Heart left ventricle (tissue), 16 donors: ENCODE measurements at regions not wholly inside any gene's neighbourhood (a gene's known extent, or its start where the extent isn't known, plus 50 kb on each side); places are given as distances from the start of the nearest gene placed in this dataset.
"Not testable (repeated sequence)": the region's sequence is repeated elsewhere in the genome, so short reads cannot be mapped to it uniquely, and the experiment has no call there.

ENCODE experiments used
- ATAC-seq, 4 donors: fragments of 200-7000 bp; cut with Tn5 transposase; one replicate each; pipeline ENCODE4 v1.9.1; 2020 to 2022; ENCODE audit warnings: moderate library complexity in 4 of 4, mild to moderate bottlenecking in 3 of 4, moderate number of reproducible peaks in 1 of 4
- DNase-seq, 5 donors: peaks; one replicate each; pipeline ENCODE4 v3.0.0-alpha.2; 2020
- H3K27ac ChIP-seq, 12 donors: fragments of 200-600 bp; sonication (generic) in 4 of 12; one replicate each; pipeline versions ENCODE4 v1.5.0 to v1.8.0; 2016 to 2022; ENCODE audit warnings: mild to moderate bottlenecking in 2 of 12
- H3K27me3 ChIP-seq, 9 donors: fragments of 200-600 bp; sonication (generic) in 2 of 9; one replicate each; pipeline versions ENCODE4 v1.5.1 to v1.8.0; 2016 to 2022; ENCODE audit warnings: mild to moderate bottlenecking in 3 of 9
- H3K36me3 ChIP-seq, 9 donors: fragments of 200-600 bp; sonication (generic) in 2 of 9; one replicate each; pipeline versions ENCODE4 v1.5.0 to v1.8.0; 2018 to 2022; ENCODE audit warnings: mild to moderate bottlenecking in 2 of 9
- H3K4me1 ChIP-seq, 12 donors: fragments of 200-600 bp; sonication (generic) in 4 of 12; one replicate each; pipeline versions ENCODE4 v1.5.0 to v1.8.0; 2016 to 2022; ENCODE audit warnings: mild to moderate bottlenecking in 3 of 12
- H3K4me3 ChIP-seq, 12 donors: fragments of 200-600 bp; sonication (generic) in 4 of 12; one replicate each; pipeline versions ENCODE4 v1.5.0 to v1.8.0; 2017 to 2022; ENCODE audit warnings: mild to moderate bottlenecking in 9 of 12, moderate library complexity in 4 of 12
- H3K9me3 ChIP-seq, 12 donors: fragments of 200-600 bp; sonication (generic) in 4 of 12; one replicate each; pipeline versions ENCODE4 v1.5.0 to v1.8.0; 2016 to 2022; ENCODE audit warnings: mild to moderate bottlenecking in 1 of 12
- WGBS, 4 donors: extraction: QIAGEN DNeasy Blood & Tissue Kit in 2 of 4; methylation state at CpG; one replicate each; pipeline versions ENCODE4 v1.1.5 to v1.1.7; 2013 to 2018; 5-methylcytosine and 5-hydroxymethylcytosine counted together
- intact Hi-C, 10 donors: fragments of 100-400 bp; cut with DNase I; formaldehyde crosslinking; loops; one replicate each; pipeline versions ENCODE4 v1.11.1 to v1.14.2; 2022
- TF ChIP-seq, protein P1 (sequence below), 12 donors: fragments of 200-600 bp; sonication (generic) in 4 of 12; IDR thresholded peaks; one replicate each; pipeline versions ENCODE4 v1.5.0 to v1.8.0; 2018 to 2022; ENCODE audit warnings: antibody characterized with exemption in 12 of 12, mild to moderate bottlenecking in 5 of 12
- donor health status: ischemic (EF 13 %, LVEDD 7.1; RV severe dilation, severe dysfunction).
- donor health status: healthy with polysubstance abuse.
- donor health status: DM: no; HTN: yes; CAD: no.
- donor health status: DM: no; HTN: no; CAD: no.
- donor health status: ischemic (EF 25% LVEDD 6.9; RV normal size, moderate dysfunction).
- donor health status: ischemic (EF 25% LVEDD 5.7; RV mildly dilated, moderate dysfunction).
- donor health status: healthy.
- donor health status: DM: yes; HTN: yes; CAD: no.
- donor health status: ischemic (EF 35%, LVEDD 5.7; RV mildly dilated, moderate dysfunction).
- donor health status: nonischemic (EF 11% LVEDD 7.7; RV severe dilation, severe dysfunction).
- donor health status: DM: yes; HTN: yes; CAD: no.
- donor health status: PGD.
- donor health status: ischemic (EF 29% LVEDD 5.4; RV normal size, mild dysfunction).
- donor health status: nonischemic (EF 23%, LVEDD 6.1; RV moderate dilation, normal function).

DNA sequence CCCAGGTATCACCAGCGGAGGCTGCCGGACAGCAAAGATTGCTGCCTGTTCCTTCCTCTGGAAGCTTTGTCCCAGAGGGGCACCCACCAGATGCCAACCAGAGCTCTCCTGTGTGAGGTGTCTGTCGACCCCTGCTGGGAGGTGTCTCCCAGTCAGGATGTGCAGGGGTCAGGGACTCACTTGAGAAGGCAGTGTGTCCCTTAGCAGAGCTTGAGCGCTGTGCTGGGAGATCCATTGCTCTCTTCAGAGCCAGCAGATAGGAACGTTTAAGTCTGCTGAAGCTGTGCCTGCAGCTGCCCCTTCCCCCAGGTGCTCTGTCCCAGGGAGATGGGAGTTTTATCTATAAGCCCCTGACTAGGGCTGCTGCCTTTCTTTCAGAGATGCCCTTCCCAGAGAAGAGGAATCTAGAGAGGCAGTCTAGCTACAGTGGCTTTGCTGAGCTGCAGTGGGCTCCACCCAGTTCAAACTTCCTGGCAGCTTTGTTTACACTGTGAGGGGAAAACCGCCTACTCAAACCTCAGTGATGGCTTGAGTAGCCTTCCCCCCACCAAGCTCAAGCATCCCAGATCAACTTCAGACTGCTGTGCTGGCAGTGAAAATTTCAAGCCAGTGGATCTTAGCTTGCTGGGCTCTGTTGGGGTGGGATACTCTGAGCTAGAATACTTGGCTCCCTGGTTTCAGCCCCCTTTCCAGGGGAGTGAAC, 253.7 kb downstream of the SPATA31A6 start:
- H3K4me1 ChIP-seq, H3K27ac ChIP-seq, ATAC-seq, DNase-seq, H3K9me3 ChIP-seq, H3K36me3 ChIP-seq, H3K4me3 ChIP-seq, H3K27me3 ChIP-seq, intact Hi-C loops: not testable (repeated sequence)
- WGBS, 4 donors: 30 to 100% (median 72%) methylated on average over 2 to 3 of the region's 6 CpGs

GRCh38 chr9:42442680-42443079, 259.2 kb downstream of the SPATA31A6 start:
- H3K36me3 ChIP-seq, DNase-seq, H3K4me3 ChIP-seq, H3K27ac ChIP-seq, ATAC-seq, H3K9me3 ChIP-seq, H3K27me3 ChIP-seq, H3K4me1 ChIP-seq, intact Hi-C loops: not testable (repeated sequence)

GRCh38 chr9:42443414-42443813, 260.0 kb downstream of the SPATA31A6 start:
- intact Hi-C loops, ATAC-seq: not testable (repeated sequence)
- WGBS, 4 donors: 29 to 65% (median 61%) methylated on average over 2 of the region's 2 CpGs

DNA sequence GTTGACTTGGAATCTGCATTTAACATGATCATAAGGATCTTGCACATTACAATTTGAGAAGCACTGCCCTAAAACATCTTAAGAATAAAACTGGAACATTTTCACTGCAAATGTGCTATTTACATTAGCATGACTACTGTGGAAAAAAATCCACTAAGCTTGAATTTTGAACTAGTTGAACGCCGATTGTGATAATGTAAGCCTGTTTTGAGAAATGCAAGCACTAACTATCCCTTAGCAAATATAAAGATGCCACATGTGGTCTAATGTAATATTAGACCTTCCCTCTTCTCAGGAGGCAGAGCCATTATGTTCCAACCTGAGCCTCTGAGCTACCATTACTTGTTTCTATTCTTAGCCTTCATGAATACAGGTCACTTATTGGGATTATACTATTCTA, 278.0 kb downstream of the SPATA31A6 start:
- H3K4me1 ChIP-seq, intact Hi-C loops, H3K36me3 ChIP-seq, H3K27ac ChIP-seq, DNase-seq, H3K4me3 ChIP-seq, H3K27me3 ChIP-seq, ATAC-seq, H3K9me3 ChIP-seq: not testable (repeated sequence)
- 84 to 98% (median 90%) methylated on average over 2 of the region's 2 CpGs for WGBS, 4 donors

More at GRCh38 chr9:42443414-42443813, 260.0 kb downstream of the SPATA31A6 start:
- not testable (repeated sequence) for H3K9me3 ChIP-seq, DNase-seq, H3K4me3 ChIP-seq, H3K27ac ChIP-seq, H3K4me1 ChIP-seq, H3K36me3 ChIP-seq, H3K27me3 ChIP-seq

GRCh38 chr9:42461863-42462262, 278.4 kb downstream of the SPATA31A6 start:
- H3K4me3 ChIP-seq, H3K36me3 ChIP-seq, H3K4me1 ChIP-seq, intact Hi-C loops, ATAC-seq, H3K27me3 ChIP-seq, H3K27ac ChIP-seq, DNase-seq, H3K9me3 ChIP-seq: not testable (repeated sequence)
- WGBS, 4 donors: 50 to 65% (median 63%) methylated on average over 1 of the region's 1 CpG

DNA sequence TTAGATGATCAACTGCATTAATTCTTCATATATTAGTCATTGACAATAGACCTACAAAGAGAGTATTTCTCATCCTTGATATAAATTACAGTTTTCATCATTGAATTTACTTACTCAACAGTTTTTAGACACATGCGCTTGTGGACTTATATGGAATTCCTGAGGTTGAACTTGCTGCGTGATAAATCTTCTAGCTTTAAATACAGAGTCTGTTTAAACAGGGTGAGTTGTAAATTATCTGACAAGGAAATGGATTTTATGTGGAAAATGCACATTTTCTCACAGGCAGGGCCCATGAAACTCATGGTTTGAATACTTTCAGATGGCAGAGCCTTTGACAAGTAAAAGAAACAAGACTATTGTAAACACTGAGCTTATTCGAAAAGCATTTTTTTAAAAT, 280.5 kb downstream of the SPATA31A6 start:
- WGBS, 4 donors: 75 to 88% (median 87%) methylated on average over 3 of the region's 3 CpGs
- ATAC-seq, H3K27ac ChIP-seq, H3K36me3 ChIP-seq, H3K9me3 ChIP-seq, H3K4me1 ChIP-seq, intact Hi-C loops, H3K27me3 ChIP-seq, DNase-seq, H3K4me3 ChIP-seq: not testable (repeated sequence)

DNA sequence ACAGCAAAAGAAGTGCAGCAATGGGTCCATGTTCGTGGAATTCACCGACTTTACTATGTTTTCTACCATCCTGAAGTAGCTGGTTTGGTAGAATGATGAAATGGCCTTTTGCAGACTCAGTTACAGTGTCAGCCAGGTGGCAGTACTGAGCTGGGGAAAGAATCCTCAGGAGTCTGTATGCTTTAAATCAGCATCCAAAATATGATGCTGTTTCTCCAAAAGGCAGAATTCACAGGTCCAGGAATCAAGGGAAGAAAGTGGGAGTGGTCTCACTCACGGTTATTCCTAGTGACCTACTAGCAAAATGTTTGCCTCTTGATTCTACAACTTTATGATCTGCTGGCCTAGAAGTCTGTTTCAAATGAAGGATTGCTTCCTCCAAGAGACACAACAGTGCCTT, 287.1 kb downstream of the SPATA31A6 start:
- H3K4me1 ChIP-seq, H3K27me3 ChIP-seq, H3K4me3 ChIP-seq, DNase-seq, ATAC-seq, H3K27ac ChIP-seq, intact Hi-C loops, H3K9me3 ChIP-seq, H3K36me3 ChIP-seq: not testable (repeated sequence)
- 29 to 47% (median 37%) methylated on average over 3 of the region's 3 CpGs for WGBS, 4 donors
- TF ChIP-seq, protein P1, sequence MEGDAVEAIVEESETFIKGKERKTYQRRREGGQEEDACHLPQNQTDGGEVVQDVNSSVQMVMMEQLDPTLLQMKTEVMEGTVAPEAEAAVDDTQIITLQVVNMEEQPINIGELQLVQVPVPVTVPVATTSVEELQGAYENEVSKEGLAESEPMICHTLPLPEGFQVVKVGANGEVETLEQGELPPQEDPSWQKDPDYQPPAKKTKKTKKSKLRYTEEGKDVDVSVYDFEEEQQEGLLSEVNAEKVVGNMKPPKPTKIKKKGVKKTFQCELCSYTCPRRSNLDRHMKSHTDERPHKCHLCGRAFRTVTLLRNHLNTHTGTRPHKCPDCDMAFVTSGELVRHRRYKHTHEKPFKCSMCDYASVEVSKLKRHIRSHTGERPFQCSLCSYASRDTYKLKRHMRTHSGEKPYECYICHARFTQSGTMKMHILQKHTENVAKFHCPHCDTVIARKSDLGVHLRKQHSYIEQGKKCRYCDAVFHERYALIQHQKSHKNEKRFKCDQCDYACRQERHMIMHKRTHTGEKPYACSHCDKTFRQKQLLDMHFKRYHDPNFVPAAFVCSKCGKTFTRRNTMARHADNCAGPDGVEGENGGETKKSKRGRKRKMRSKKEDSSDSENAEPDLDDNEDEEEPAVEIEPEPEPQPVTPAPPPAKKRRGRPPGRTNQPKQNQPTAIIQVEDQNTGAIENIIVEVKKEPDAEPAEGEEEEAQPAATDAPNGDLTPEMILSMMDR (IDR thresholded peaks at IDR 0.05): peak in 11 of 12 donors; percentile 8 to 61 (median 44)

- intact Hi-C loops, H3K4me3 ChIP-seq, H3K36me3 ChIP-seq, H3K27ac ChIP-seq, H3K9me3 ChIP-seq, H3K27me3 ChIP-seq, DNase-seq, H3K4me1 ChIP-seq: not testable (repeated sequence)
- WGBS, 4 donors: 59 to 78% (median 70%) methylated on average over 1 of the region's 2 CpGs
- peak in 1 of 4 donors; percentile 34 for ATAC-seq
These were observed 307.5 kb downstream of the SPATA31A6 start for GRCh38 chr9:42490989-42491388.

DNA sequence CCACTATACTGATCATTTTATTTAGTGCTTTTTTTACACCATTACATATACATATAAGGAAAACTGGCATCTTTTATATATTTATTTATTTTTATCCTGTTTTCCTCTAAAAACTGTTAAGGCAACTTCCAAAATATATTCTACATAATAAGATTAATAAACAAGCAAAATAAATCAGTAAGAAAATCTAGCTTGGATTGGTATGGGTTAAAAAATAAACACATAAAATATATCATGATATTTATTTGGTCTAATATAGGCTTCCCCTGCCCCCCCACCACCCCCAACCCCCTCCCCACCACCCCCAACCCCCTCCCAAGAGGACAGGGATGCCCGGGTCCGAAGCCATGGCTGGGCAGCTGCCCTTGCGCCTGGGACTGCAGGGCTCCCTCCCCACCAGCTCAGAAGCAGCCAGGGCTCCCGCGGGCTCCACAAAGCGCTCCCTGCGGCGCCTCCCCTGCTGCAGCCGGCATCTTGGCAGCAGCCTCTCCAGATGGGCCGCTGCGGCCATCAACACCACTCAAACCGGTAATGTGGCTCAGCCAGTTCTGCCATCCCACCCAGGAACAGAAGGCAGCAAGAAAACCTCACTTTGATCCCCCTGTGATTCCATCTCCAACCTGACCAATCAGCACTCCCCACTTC, 319.3 kb downstream of the SPATA31A6 start:
- intact Hi-C loops, ATAC-seq, H3K9me3 ChIP-seq, H3K27ac ChIP-seq, H3K4me3 ChIP-seq, H3K4me1 ChIP-seq, H3K27me3 ChIP-seq, H3K36me3 ChIP-seq: not testable (repeated sequence)
- 89 to 93% (median 90%) methylated on average over 10 to 12 of the region's 12 CpGs for WGBS, 4 donors
- DNase-seq: peak in 1 of 5 donors; percentile 19

GRCh38 chr9:42508111-42508510, 324.7 kb downstream of the SPATA31A6 start:
- H3K27me3 ChIP-seq, DNase-seq, ATAC-seq, H3K36me3 ChIP-seq, H3K4me1 ChIP-seq, H3K9me3 ChIP-seq, H3K4me3 ChIP-seq, intact Hi-C loops, H3K27ac ChIP-seq: not testable (repeated sequence)
- WGBS, 4 donors: 40 to 60% (median 43%) methylated on average over 2 of the region's 2 CpGs
